SK-N-SH (cell line): ENCODE measurements at regions not wholly inside any gene's neighbourhood (a gene's known extent, or its start where the extent isn't known, plus 50 kb on each side); places are given as distances from the start of the nearest gene placed in this dataset.

Experiments used
- CTCF ChIA-PET: fragments of 300-600, 350-600 bp; formaldehyde crosslinking; extraction: SDS; loops from one replicate; lab custom pipeline; 2021; lab: Yijun Ruan, JAX
- POLR2A ChIA-PET: fragments of 350-600 bp; sonication (Branson Sonifier 250); formaldehyde crosslinking; extraction: SDS; loops from one replicate; lab custom pipeline; 2020; ENCODE audit warnings: antibody characterized with exemption, inconsistent platforms; lab: Yijun Ruan, JAX
- DNase-seq: peaks from one replicate; pipeline ENCODE4 v3.0.0; 2012
- H2AFZ ChIP-seq: fragments of 200-600 bp; sonication (generic); 2 replicates; pipeline ENCODE4 v1.8.1; 2016; ENCODE audit warnings: antibody characterized with exemption, mild to moderate bottlenecking, low read depth
- H3F3A ChIP-seq: fragments of 200-600 bp; sonication (generic); replicated peaks from 2 replicates; pipeline ENCODE3; 2016; ENCODE audit warnings: antibody characterized with exemption, mild to moderate bottlenecking; ENCODE audit not compliant: insufficient read depth
- H3K27ac ChIP-seq, 2 experiments: fragments of 200-500 bp in 1 of 2; fragments of 200-600 bp in 1 of 2; sonication (Bioruptor generic) in 1 of 2; sonication (generic), shearing (Covaris generic) in 1 of 2; 2 replicates each; pipeline versions ENCODE4 v1.5.1 to v1.6.1; 2014 to 2016; ENCODE audit warnings: low read depth in 2 of 2, inconsistent platforms in 1 of 2, low read length in 1 of 2, mild to moderate bottlenecking in 1 of 2, mixed read lengths in 1 of 2
- H3K27me3 ChIP-seq: fragments of 200-600 bp; sonication (generic), shearing (Covaris generic); 2 replicates; pipeline ENCODE4 v1.6.1; 2016; ENCODE audit warnings: mixed run types; ENCODE audit not compliant: insufficient read depth
- H3K36me3 ChIP-seq, 2 experiments: fragments of 200-500 bp in 1 of 2; fragments of 200-600 bp in 1 of 2; sonication (Bioruptor generic) in 1 of 2; sonication (generic) in 1 of 2; replicated peaks in 1 of 2; 2 replicates each; pipeline versions ENCODE3 to v1.5.1; 2014 to 2016; ENCODE audit warnings: low read length in 1 of 2, mild to moderate bottlenecking in 1 of 2; ENCODE audit not compliant: insufficient read depth in 2 of 2, control insufficient read depth in 1 of 2
- H3K4me1 ChIP-seq, 2 experiments: fragments of 200-500 bp in 1 of 2; fragments of 200-600 bp in 1 of 2; sonication (Bioruptor generic) in 1 of 2; sonication (generic), shearing (Covaris generic) in 1 of 2; 2 replicates each; pipeline versions ENCODE4 v1.5.1 to v1.6.1; 2014 to 2016; ENCODE audit warnings: low read depth in 1 of 2, low read length in 1 of 2, mixed run types in 1 of 2; ENCODE audit not compliant: insufficient read depth in 2 of 2, control insufficient read depth in 1 of 2
- H3K4me2 ChIP-seq: fragments of 200-600 bp; sonication (generic), shearing (Covaris generic); 2 replicates; pipeline ENCODE4 v1.6.1; 2017; ENCODE audit warnings: mixed run types
- H3K4me3 ChIP-seq, 2 experiments: fragments of 200-500 bp in 1 of 2; fragments of 200-600 bp in 1 of 2; sonication (Bioruptor generic) in 1 of 2; sonication (generic), shearing (Covaris generic) in 1 of 2; 2 replicates each; pipeline versions ENCODE4 v1.5.1 to v1.8.1; 2014 to 2016; ENCODE audit warnings: low read depth in 2 of 2, inconsistent platforms in 1 of 2, low read length in 1 of 2, mild to moderate bottlenecking in 1 of 2, mixed read lengths in 1 of 2, moderate library complexity in 1 of 2
- H3K79me2 ChIP-seq: fragments of 200-600 bp; sonication (generic); 2 replicates; pipeline ENCODE4 v1.8.1; 2017; ENCODE audit warnings: mild to moderate bottlenecking; ENCODE audit not compliant: insufficient read depth
- H3K9ac ChIP-seq: fragments of 200-600 bp; sonication (generic); 2 replicates; pipeline ENCODE4 v1.6.1; 2017; ENCODE audit warnings: mixed run types
- H3K9me2 ChIP-seq: fragments of 200-600 bp; sonication (generic); 2 replicates; pipeline ENCODE4 v1.6.1; 2017; ENCODE audit warnings: mixed run types
- H3K9me3 ChIP-seq: fragments of 200-600 bp; sonication (generic); 2 replicates; pipeline ENCODE4 v1.6.1; 2017; ENCODE audit warnings: mixed run types, mild to moderate bottlenecking, moderate library complexity
- H4K20me1 ChIP-seq: fragments of 200-600 bp; sonication (generic); 2 replicates; pipeline ENCODE4 v1.6.1; 2017; ENCODE audit warnings: mild to moderate bottlenecking, mixed run types; ENCODE audit not compliant: insufficient read depth
- CTCF ChIP-seq: fragments of 200-600 bp; sonication (generic); IDR thresholded peaks from 2 replicates; pipeline ENCODE4 v1.6.1; 2017; ENCODE audit warnings: antibody characterized with exemption, mild to moderate bottlenecking, moderate library complexity
- EZH2phosphoT487 ChIP-seq: fragments of 200-600 bp; sonication (generic); IDR thresholded peaks from 2 replicates; pipeline ENCODE4 v1.6.1; 2017; ENCODE audit warnings: low read depth, mixed run types, mild to moderate bottlenecking, antibody characterized with exemption, moderate library complexity, borderline replicate concordance
- FOSL2 ChIP-seq: IDR thresholded peaks from 2 replicates; pipeline ENCODE4 v1.4.0; 2012; ENCODE audit warnings: low read depth, mild to moderate bottlenecking, moderate library complexity, borderline replicate concordance
- FOXM1 ChIP-seq: IDR thresholded peaks from 2 replicates; pipeline ENCODE4 v1.4.0; 2012; ENCODE audit warnings: low read depth, mild to moderate bottlenecking
- GATA2 ChIP-seq: sonication (generic); formaldehyde crosslinking; IDR thresholded peaks from 2 replicates; pipeline ENCODE4 v1.5.0; 2020; ENCODE audit warnings: mild to moderate bottlenecking, missing genetic modification reagents
- JUND ChIP-seq: IDR thresholded peaks from 2 replicates; pipeline ENCODE4 v1.4.0; 2012
- MAX ChIP-seq: IDR thresholded peaks from 2 replicates; pipeline ENCODE4 v1.4.0; 2012; ENCODE audit warnings: low read depth
- MEF2A ChIP-seq: IDR thresholded peaks from 2 replicates; pipeline ENCODE4 v1.4.0; 2012; ENCODE audit warnings: low read depth, borderline replicate concordance
- MXI1 ChIP-seq: IDR thresholded peaks from 2 replicates; pipeline ENCODE4 v1.6.1; 2012; ENCODE audit warnings: mild to moderate bottlenecking, low read depth, low read length, improper control_type of control experiment
- POLR2AphosphoS5 ChIP-seq: IDR thresholded peaks from 2 replicates; pipeline ENCODE4 v1.6.1; 2012; ENCODE audit warnings: low read depth, low read length
- RFX5 ChIP-seq: IDR thresholded peaks from 2 replicates; pipeline ENCODE4 v1.6.1; 2012; ENCODE audit warnings: mild to moderate bottlenecking, improper control_type of control experiment, low read length
- RXRA ChIP-seq: IDR thresholded peaks from 2 replicates; pipeline ENCODE4 v1.4.0; 2012; ENCODE audit warnings: low read depth, mild to moderate bottlenecking, borderline replicate concordance
- SIN3A ChIP-seq: IDR thresholded peaks from 2 replicates; pipeline ENCODE4 v1.6.1; 2012; ENCODE audit warnings: low read depth, mild to moderate bottlenecking, low read length, moderate library complexity, borderline replicate concordance
- SMC3 ChIP-seq: IDR thresholded peaks from 2 replicates; pipeline ENCODE4 v1.6.1; 2012; ENCODE audit warnings: low read depth, low read length, improper control_type of control experiment
- TCF12 ChIP-seq: IDR thresholded peaks from 2 replicates; pipeline ENCODE4 v1.4.0; 2012
- TEAD4 ChIP-seq: IDR thresholded peaks from 2 replicates; pipeline ENCODE4 v1.4.0; 2012; ENCODE audit warnings: mild to moderate bottlenecking, borderline replicate concordance; ENCODE audit not compliant: insufficient read depth
- USF1 ChIP-seq: IDR thresholded peaks from 2 replicates; pipeline ENCODE4 v1.4.0; 2012; ENCODE audit warnings: low read depth, borderline replicate concordance
- WGBS: methylation state at CpG from one replicate; pipeline ENCODE4 v1.1.6; 2017; ENCODE audit warnings: low lambda C conversion rate; 5-methylcytosine and 5-hydroxymethylcytosine counted together
- TF ChIP-seq, protein P1 (sequence below): fragments of 150-350 bp; IDR thresholded peaks from 2 replicates; pipeline ENCODE4 v1.6.1; 2016; ENCODE audit warnings: mild to moderate bottlenecking, low read depth, low read length
- TF ChIP-seq, protein P2 (sequence below): fragments of 150-350 bp; IDR thresholded peaks from 2 replicates; pipeline ENCODE4 v1.6.1; 2017; ENCODE audit warnings: antibody characterized with exemption, low read length, low read depth, borderline replicate concordance
- TF ChIP-seq, protein P3 (sequence below): IDR thresholded peaks from 2 replicates; pipeline ENCODE4 v1.4.0; 2012; ENCODE audit warnings: low read depth, borderline replicate concordance

- TF ChIP-seq TCF12 (no peak), SMC3 (no peak), GATA2 (no peak), CTCF (no peak), MAX (no peak), USF1 (no peak), RFX5 (no peak), JUND (no peak)
- TF ChIP-seq, protein P1, sequence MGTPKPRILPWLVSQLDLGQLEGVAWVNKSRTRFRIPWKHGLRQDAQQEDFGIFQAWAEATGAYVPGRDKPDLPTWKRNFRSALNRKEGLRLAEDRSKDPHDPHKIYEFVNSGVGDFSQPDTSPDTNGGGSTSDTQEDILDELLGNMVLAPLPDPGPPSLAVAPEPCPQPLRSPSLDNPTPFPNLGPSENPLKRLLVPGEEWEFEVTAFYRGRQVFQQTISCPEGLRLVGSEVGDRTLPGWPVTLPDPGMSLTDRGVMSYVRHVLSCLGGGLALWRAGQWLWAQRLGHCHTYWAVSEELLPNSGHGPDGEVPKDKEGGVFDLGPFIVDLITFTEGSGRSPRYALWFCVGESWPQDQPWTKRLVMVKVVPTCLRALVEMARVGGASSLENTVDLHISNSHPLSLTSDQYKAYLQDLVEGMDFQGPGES, result no peak
- TF ChIP-seq, protein P2, sequence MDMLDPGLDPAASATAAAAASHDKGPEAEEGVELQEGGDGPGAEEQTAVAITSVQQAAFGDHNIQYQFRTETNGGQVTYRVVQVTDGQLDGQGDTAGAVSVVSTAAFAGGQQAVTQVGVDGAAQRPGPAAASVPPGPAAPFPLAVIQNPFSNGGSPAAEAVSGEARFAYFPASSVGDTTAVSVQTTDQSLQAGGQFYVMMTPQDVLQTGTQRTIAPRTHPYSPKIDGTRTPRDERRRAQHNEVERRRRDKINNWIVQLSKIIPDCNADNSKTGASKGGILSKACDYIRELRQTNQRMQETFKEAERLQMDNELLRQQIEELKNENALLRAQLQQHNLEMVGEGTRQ, result no peak
- TF ChIP-seq, all 33 proteins: peak for 0
Measured at GRCh38 chr2:176742271-176742670, 470.3 kb upstream of the HNRNPA3 start (continued).

DNA sequence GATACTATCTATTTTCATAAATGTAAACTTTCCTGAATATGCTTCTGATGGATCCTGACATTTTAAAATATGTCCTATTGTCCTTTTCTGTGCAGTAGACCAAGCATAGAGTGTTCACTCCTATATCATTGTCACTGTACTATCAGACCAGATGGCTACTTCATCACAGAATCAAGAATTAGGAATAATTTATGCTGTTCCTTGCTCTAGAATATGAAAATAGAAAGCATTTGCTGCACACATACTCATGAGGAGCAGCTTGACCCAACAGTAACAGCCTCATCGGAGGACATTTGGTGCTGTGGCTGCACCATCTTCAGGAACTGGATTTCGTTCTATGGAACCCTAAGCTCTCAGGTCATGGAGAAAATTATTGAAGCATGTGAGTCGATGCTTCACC, 468.9 kb upstream of the HNRNPA3 start:
- DNase-seq, result no peak
- H3K36me3 ChIP-seq, result no peaks in the 10 kb centered on the region

More for the DNA sequence above, 468.9 kb upstream of the HNRNPA3 start:
- CTCF ChIA-PET, result interaction anchor here (0.6 to 1.8 kb wide), 4 partner anchors 18 to 617 kb away, joined by 3 to 7 read pairs (median 4); no protein-coding TSS in a partner anchor
- Histone ChIP-seq H3K9ac (no peak overlapping the region), H3K79me2 (no peaks in the 10 kb centered on the region), H4K20me1 (no peaks in the 10 kb centered on the region), H3K27ac (no peak overlapping the region), H3F3A (no peaks in the 10 kb centered on the region), H3K4me2 (no peak overlapping the region), H2AFZ (no peak overlapping the region), H3K27me3 (no peaks in the 10 kb centered on the region), H3K4me1 (peaks cover 0 to 5% of the 10 kb centered on the region in 2 experiments; a peak in 3 of 4 replicates), H3K9me3 (no peaks in the 10 kb centered on the region), H3K9me2 (no peaks in the 10 kb centered on the region), H3K4me3 (no peak overlapping the region)
- TF ChIP-seq, protein P3, sequence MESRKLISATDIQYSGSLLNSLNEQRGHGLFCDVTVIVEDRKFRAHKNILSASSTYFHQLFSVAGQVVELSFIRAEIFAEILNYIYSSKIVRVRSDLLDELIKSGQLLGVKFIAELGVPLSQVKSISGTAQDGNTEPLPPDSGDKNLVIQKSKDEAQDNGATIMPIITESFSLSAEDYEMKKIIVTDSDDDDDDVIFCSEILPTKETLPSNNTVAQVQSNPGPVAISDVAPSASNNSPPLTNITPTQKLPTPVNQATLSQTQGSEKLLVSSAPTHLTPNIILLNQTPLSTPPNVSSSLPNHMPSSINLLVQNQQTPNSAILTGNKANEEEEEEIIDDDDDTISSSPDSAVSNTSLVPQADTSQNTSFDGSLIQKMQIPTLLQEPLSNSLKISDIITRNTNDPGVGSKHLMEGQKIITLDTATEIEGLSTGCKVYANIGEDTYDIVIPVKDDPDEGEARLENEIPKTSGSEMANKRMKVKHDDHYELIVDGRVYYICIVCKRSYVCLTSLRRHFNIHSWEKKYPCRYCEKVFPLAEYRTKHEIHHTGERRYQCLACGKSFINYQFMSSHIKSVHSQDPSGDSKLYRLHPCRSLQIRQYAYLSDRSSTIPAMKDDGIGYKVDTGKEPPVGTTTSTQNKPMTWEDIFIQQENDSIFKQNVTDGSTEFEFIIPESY, result no peak
- TF ChIP-seq CTCF, result no peak
- TF ChIP-seq MXI1, result no peak
- TF ChIP-seq MAX, result no peak
- no peak for TF ChIP-seq MEF2A
- TF ChIP-seq, protein P1, result no peak
- TF ChIP-seq RXRA, result no peak
- no peak for TF ChIP-seq FOXM1
- no peak for TF ChIP-seq TEAD4
- no peak for TF ChIP-seq EZH2phosphoT487
- no peak for TF ChIP-seq SIN3A
- no peak for TF ChIP-seq POLR2AphosphoS5
- TF ChIP-seq FOSL2, result no peak
- WGBS, result 63% methylated on average over 3 of the region's 3 CpGs
- POLR2A ChIA-PET, result no interaction called here
